GM21717 (cell line): ENCODE measurements at regions not wholly inside any gene's neighbourhood (a gene's known extent, or its start where the extent isn't known, plus 50 kb on each side); places are given as distances from the start of the nearest gene placed in this dataset.

Source experiments
- ATAC-seq: cut with Tn5 transposase; IDR thresholded peaks from one replicate; pipeline ENCODE4 v1.9.1; 2021; ENCODE audit warnings: mild to moderate bottlenecking, moderate library complexity; ENCODE audit not compliant: unreplicated experiment

DNA sequence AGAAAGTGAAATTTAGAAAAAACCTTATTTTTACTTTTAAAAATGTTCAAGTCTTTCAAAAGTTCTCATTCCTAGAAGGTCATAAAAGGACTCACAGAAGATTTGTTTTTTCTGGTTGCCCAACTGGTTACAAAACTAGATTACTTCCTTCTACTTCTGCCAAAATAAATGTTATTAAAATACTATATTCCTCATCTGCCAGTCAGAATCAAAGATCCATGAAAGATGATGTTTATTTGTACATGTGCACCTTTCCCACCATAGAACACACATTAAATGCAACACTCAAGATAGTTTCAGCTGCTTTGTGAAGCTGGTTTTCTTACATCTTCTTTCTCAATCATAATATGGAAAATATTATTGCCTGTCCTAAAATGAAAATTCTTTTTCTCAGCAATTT, 465.4 kb downstream of the ETV1 start:
- ATAC-seq = no peak

DNA sequence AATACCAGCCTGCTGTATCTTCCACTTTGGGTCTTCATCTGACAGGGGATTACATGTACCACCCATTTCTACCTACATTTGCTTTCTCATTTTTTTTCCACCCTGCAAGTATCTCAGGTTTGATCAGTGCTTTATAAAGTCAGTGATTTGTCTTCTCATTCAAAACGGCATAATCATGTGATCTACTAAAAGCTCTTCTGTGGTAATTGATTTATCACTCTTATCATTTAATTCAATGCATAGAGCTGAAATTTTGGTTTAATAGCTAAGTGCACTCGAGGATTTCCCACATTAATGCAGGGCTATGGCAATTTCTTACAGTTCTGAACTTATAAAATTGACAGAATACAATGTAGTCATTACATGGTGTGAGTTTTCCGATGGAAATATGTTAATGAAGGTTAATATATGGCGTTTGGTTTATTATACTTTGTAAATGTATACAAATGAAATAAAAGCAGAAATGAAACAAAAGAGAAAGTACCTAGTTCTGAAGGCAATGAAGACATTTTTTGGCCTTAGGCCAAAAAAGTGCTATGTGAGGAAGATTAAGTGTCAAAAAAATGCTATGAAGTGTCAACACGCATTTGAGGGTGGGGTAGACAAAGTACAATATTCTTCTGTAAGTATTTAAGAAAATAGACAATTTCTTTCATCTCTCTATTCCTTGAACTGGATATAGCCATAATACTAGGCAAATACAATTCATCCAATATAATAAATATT, 457.3 kb downstream of the ETV1 start:
- ATAC-seq = no peak

DNA sequence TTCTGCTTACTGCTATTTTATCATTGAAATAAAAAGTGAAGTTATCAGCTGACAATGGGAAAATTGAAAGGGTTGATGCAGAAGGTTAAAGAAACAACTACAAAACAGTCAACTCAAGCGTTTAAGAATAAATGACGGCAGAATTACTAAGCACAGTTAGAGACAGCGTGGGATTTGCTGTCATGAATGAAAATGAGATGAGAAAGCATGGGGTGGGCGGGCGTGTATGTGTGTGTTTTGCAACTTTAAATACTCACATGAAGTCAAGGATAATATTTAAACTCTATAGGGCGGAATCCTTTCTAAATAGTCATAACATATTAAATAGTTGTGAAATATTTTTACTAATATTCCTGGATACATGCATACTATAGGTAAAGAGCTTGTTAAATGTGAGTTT, 450.8 kb downstream of the ETV1 start:
- ATAC-seq = no peak

DNA sequence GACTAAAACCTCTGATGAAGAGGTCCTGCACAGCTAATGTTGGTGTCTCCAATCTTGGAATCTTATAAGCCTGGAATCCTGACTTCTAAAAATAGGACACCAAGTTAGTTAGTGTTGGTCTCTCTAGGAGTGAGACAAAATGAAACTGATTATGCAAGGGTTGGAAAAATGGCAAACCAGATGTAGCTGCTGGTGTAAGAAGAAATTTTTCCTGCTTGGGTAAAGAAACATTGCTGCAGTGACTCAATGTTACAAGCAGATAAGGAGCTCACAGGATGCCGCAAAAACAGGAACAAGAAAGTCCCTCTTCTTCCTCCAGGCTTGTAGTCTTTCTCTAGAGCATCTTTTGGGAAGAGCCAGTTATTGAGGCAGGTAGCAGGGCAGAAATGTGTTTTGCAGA, 449.0 kb downstream of the ETV1 start:
- ATAC-seq = no peak

DNA sequence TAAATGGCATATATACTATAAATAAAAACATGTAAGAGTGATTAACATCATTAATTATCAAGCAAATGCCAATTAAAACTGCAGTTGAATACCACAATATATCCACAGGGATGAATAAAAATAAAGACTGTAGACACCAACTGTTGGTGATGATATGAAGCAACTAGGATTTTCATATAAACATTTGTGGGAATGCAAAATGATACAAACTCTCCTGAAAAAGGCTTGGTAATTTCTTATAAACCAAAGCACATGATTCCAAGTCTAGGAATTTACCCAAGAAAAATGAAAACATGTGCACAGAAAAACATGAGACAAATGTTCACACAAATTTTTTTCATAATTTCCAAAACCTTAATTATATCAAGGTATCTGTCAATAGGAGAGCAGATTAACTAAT, 448.1 kb downstream of the ETV1 start:
- ATAC-seq = no peak

DNA sequence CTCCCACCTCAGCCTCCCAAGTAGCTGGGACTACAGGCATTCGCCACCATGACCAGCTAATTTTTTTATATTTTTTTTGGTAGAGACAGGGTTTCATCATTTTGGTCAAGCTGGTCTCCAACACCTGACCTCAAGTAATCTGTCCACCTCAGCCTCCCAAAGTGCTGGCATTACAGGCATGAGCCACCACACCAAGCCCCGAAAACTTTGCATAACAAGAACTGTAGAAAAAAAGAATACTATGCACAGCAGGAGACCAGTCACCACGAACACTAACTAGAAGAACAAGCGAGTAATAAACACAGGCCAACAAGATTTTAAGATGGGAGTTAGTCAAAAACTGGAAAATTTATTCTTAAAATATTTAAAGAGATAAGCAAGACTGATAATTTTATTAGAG, 447.0 kb downstream of the ETV1 start:
- ATAC-seq = no peak

DNA sequence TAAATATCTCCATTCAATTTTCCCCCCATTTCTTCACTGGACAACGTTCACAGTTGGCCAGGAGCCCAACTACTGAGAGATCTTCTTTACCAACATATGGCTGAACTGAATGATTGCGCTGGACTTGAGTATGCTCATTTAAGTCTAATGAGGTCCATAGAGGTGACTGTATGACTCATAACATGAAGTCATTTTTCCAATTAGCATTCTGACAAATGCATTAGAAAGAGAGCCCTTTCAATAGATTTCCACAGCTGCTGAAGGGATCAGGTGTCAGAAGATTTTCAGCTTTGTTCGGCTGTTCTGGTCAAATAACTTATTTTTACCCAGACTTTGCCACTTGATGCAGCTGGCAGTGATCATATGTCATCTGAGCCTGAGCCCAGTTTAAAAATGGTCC, 438.0 kb downstream of the ETV1 start:
- no peak for ATAC-seq

DNA sequence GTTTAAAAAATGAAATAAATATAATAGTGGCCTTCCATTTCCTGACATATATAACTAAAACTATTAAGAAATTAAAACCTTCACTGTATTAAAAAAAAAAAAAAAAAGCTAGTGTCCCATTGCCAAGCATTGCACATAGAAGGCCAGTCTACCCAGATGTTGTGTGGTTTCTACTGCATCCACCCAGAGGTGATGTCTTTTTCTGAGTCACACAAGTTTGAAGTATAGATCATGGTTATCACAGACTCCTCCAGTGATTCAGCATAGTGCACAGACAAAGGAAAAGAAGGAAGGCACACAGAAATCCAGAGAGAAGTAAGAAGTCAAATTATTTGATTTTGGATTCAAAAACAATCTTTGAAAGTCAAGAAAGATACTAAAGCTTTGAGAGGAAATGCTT, 429.0 kb downstream of the ETV1 start:
- ATAC-seq = no peak

DNA sequence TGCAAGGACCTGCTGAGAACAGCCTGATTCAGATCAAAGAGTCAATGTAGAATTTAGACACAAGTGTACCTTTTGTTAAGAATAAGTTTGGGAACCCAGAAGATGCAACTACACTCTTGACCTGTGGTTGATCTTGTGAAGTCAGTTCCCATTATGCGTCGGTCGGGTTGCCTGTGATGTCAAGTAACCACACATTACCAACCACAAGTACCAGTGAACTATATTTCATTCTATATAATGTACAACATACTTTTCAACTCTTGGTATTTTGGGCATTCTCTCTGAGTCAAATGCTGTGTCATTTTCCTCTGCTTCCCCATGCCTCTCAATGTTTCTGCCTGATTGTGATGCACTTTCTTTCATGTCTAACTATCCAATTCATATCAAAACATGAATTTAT, 426.2 kb downstream of the ETV1 start:
- ATAC-seq = no peak

DNA sequence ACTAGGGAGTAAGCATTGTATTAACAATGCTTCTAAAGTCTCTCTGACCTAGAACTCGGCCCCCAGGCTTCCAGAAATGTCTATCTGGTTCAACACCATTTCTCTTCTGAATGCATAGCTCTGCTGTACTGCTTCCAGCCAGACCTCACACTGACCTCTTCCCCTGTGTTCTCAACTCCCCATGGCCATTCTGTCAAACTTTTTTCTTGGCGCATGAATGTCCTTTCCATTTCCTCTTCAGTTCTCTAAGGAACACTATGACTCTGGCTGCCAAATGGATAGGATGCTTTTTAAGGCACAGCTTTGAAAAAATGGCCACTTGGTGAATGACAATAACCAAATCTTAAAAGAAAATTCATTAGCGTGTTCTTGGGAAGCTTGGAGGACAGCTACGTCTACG, 425.8 kb downstream of the ETV1 start:
- ATAC-seq = no peak

DNA sequence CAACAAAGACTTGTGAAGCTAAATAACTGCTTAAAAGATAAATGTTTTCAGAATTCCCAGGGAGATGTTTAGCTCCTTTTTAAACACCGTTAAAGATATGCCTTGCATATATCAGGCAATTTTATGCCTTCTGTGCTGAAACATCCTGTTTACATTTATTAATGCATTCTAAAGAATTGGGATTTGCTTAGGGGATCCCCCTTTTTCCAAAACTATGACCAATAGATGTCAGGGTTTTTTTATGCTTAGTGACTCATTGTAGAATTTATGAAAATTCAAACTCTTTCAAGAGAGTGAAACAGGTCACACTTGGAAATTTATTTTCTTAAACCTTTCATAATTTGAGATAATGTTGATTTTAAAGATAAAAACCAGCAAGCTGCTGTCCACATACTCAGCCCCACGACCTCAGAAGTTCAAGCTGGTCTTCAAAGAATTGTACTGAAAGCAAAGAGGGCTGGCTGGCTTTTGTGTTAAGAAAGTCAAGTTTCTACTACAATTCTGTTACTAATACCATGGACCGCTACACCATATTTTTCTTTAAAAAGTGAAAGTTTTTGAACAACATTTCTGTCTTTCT, 411.8 kb downstream of the ETV1 start:
- ATAC-seq = no peak

DNA sequence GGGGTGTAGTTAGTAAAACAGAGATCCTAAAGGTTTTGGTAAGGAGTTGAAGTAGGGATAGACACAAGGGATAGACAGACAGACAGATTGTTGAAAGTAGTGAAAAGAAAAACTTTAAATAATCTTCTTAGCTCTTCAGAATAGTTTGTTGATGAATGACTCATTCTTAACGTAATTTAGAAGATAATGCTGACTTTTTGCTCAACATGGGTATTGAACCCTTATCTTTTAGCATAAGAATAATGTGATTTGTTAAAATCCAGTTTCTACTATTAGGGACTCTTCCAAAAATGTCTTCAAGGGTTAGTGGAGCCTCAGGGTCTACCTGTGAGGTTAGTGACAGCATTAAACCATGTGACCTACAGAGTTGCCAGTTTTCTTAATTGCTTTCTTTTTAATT, 411.2 kb downstream of the ETV1 start:
- no peak for ATAC-seq

DNA sequence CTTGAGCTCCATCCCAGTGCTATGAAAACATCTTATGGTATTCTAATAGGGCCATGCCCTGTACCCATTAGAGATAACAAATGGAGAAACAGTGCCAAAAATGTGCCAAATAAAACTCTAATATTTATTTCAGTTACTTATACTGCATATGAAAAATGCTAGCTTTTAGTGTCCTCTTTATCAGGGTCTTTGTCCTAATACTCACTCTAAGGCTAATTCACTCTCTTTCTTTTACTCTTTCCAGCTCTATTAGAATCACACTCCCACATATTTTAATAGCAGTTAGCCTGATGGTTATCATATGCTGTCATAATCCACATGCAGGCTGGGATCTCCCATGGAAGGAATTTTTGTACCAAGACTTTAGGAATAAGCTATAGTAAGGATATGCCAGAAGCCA, 408.4 kb downstream of the ETV1 start:
- no peak for ATAC-seq

DNA sequence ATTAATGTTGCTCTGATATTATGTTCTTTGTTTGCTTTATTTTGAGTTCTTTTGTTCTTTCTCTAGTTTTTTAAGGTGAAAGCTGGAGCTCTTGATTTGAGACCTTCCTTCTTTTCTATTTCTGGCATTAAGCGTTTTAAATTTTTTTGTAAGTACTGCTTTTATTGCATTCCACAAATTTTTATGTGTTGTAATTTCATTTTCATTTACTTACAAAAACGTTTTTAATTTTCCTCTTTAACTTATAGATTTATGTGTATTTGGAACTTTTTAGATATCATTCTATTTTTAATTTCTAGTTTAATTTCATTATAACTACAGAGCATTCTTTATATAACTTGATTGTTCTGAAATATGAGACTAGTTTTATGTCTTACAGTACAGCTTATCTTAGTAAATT, 395.6 kb downstream of the ETV1 start:
- no peak for ATAC-seq

DNA sequence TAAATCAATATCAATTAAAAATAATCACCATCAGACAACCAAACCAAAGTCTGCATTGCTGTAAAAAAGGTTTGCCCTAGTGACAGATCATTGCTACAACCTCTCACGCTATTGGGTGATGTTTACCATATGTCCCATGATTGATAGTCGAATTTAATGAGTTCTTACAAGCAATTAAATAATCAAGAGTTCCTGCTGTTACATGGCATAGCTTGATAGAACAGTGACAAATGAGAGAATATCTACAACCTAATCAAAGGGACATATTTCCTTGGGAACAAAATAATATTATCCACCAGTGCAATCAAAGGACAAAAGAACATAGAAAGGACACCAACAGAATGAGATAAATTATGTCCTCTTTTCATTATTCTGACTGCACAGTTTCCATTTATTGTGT, 387.4 kb downstream of the ETV1 start:
- ATAC-seq = no peak

DNA sequence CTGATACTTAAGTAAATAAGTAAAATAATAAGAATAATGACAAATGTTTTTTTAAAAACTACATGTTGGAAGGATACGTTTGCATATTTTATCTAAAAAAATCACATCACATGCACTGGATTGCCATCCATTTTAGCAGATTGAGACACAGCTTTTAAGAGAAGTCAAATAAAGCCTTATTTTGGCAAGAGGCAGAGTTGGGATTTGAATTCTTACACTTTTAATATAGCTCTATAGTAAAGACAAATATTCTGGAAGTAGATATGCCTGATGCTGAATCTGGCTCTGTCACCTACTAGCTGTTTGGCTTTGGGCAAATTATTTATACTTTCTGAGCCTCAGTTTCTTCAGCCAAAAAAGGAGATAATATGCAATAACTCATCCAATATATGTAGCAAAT, 386.4 kb downstream of the ETV1 start:
- ATAC-seq = no peak

DNA sequence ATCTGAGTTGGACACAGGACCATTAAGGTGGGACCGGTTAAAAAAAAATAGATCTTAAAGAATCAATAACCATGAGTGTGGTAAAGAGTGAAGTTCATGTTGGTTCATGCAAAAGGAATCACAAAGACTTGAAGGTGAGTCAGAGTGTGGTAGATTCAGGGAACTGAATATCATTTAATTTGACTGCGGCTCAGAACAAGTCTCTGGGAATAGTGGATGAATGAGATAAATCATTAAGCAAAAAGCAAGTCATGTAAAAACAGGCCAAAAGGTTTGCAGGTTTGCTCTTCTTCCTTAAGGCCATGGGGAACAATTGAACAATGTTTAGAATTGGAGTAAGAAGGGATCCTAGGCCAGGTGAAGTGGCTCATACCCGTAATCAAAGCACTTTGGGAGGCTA, 385.8 kb downstream of the ETV1 start:
- no peak for ATAC-seq

DNA sequence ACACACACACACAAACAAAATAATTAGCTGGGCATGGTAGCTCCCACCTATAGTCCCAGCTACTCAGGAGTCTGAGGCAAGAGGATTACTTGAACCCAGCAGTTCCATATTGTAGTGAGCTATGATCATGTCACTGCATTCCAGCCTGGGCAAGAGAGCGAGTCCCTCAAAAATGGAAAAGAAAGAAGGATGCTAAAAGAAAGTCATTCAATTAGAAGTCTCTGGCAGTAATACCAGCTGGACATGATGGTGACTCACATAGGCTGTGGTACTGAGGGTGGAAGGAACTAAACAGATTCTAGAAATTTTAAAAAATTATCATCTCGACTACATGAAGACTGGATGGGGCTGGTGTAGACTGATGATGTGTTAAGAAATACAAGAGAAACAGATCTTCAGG, 385.3 kb downstream of the ETV1 start:
- no peak for ATAC-seq

DNA sequence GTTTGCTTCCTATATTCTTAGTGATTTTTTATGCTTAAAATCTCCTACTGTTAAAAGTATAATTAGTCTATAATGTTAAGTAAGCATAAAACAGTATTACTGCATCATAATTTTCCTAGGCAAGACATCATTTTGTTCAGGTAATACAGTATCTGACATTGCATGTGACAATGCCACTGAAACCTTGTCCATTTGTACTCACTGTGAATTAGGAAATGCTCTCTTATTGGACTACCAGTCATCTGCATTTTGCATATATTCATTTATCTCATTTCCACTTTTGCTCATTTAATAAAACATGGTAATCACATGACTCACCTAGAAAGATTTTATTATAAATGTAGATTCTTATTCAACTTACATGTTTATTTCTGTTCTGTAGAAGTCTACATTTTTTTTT, 379.1 kb downstream of the ETV1 start:
- no peak for ATAC-seq

DNA sequence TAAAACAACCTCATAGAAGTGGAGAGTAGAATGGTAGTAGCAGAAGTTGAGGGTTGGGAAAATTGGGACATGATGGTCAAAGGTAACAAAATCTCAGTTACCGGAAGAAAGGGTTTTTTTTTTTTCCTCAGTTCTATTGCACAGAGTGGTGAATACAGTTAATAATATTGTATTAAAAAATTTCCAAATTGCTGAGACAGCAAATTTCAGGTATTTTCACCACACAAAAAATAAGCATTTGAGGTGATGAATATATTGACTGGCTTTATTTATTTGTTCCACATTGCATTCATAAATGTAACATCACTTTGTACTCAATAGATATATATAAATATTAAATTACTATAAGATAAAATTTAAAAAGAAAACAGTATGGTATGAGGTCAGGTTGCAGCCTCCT, 373.8 kb downstream of the ETV1 start:
- no peak for ATAC-seq

DNA sequence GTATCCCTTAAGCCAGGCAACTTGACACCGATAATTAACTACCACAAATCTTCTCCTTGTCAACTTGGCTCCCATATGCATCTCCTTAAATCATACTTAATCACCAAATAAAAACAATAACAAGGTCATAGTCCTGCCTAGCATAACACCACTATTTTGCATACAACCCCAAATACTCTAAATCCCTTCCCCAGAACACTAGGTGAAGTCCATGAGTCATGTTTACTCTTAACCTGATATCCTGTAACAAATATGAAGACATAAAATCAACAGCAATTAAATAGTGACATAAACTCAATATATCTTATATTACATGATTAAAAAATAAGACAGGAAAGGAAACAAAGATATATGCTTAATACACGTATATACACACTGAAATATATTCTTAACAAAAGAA, 362.0 kb downstream of the ETV1 start:
- ATAC-seq = no peak

DNA sequence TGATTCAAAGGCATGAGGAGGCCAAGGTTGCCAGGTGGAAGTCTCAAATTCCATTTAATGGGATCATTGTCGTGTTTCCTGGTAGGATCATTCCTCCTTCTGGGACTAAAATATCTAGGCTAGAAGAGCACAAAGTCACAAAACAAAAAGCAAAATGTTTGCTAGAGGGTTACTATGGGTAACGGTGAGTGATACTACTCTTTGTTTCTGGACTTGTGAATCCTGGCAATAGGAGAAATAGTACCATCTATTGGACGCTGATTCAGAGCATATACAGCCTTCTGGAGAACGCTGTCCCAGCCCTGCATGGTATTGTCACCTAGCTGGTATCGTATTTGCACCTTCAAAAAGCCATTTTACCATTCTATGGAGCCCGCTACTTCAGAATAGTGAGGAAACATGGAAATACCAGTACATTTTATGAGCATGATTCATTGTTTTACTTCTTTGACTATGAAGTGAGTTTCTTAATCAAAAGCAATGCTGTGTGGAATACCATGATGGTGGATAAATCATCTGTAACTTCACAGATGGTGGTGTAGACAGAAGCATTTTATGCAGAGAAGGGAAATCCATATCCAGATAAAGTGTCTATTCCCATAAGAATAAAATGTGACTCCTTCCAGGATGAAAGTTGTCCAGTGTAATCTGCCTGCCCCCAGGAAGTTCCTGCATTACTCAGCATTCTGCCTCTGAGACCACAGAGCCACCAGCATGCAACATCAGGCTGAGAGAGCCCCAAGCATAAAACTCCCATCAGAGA, 361.0 kb downstream of the ETV1 start:
- no peak for ATAC-seq
